Mesenchymal stem cell (in vitro differentiated cells and primary cell): ENCODE measurements at regions not wholly inside any gene's neighbourhood (a gene's known extent, or its start where the extent isn't known, plus 50 kb on each side); places are given as distances from the start of the nearest gene placed in this dataset.

Source experiments
- DNase-seq: peaks from one replicate; pipeline ENCODE4 v3.0.0-alpha.2; 2013
- H2AFZ ChIP-seq: one replicate; pipeline ENCODE4 v1.6.1; 2013; ENCODE audit warnings: low read depth, mild to moderate bottlenecking, control low read depth, inconsistent platforms, low read length, moderate library complexity
- H2AK5ac ChIP-seq: 2 replicates; pipeline ENCODE4 v1.6.1; 2013; ENCODE audit warnings: low read length, moderate library complexity, mild to moderate bottlenecking, inconsistent platforms; ENCODE audit not compliant: severe bottlenecking
- H2BK120ac ChIP-seq: one replicate; pipeline ENCODE4 v1.6.1; 2013; ENCODE audit warnings: low read depth, mild to moderate bottlenecking, inconsistent platforms, low read length, moderate library complexity
- H2BK12ac ChIP-seq, 2 experiments: one replicate each; pipeline ENCODE4 v1.6.1; 2013; ENCODE audit warnings: inconsistent platforms in 2 of 2, low read length in 2 of 2, mild to moderate bottlenecking in 2 of 2, moderate library complexity in 2 of 2, control low read depth in 1 of 2
- H2BK15ac ChIP-seq: one replicate; pipeline ENCODE4 v1.6.1; 2013; ENCODE audit warnings: mild to moderate bottlenecking, low read depth, inconsistent platforms; ENCODE audit not compliant: poor library complexity, severe bottlenecking
- H2BK5ac ChIP-seq: 2 replicates; pipeline ENCODE4 v1.6.1; 2013; ENCODE audit warnings: low read depth, mild to moderate bottlenecking, low read length, control low read depth, inconsistent platforms; ENCODE audit not compliant: poor library complexity, severe bottlenecking
- H3K14ac ChIP-seq, 2 experiments: one replicate each; pipeline ENCODE4 v1.6.1; 2013; ENCODE audit warnings: inconsistent platforms in 2 of 2, low read length in 2 of 2, control low read depth in 1 of 2, mild to moderate bottlenecking in 1 of 2, moderate library complexity in 1 of 2
- H3K18ac ChIP-seq, 2 experiments: one replicate each; pipeline ENCODE4 v1.6.1; 2013; ENCODE audit warnings: inconsistent platforms in 2 of 2, low read length in 2 of 2, control low read depth in 1 of 2, low read depth in 1 of 2, mild to moderate bottlenecking in 1 of 2
- H3K23ac ChIP-seq, 2 experiments: one replicate each; pipeline ENCODE4 v1.6.1; 2013; ENCODE audit warnings: inconsistent platforms in 2 of 2, low read length in 2 of 2, mild to moderate bottlenecking in 2 of 2, moderate library complexity in 2 of 2, control low read depth in 1 of 2
- H3K27ac ChIP-seq: 2 replicates; pipeline ENCODE4 v1.5.1; 2013; ENCODE audit warnings: mild to moderate bottlenecking, moderate library complexity, low read length, control low read depth, inconsistent platforms; ENCODE audit not compliant: poor library complexity, severe bottlenecking
- H3K27me3 ChIP-seq, 2 experiments: 2 replicates each; pipeline versions ENCODE4 v1.6.1 to v1.7.0; 2013; ENCODE audit warnings: low read length in 2 of 2, mild to moderate bottlenecking in 2 of 2, moderate library complexity in 2 of 2, control low read depth in 1 of 2, inconsistent platforms in 1 of 2; ENCODE audit not compliant: control insufficient read depth in 1 of 2, insufficient read depth in 1 of 2
- H3K36me3 ChIP-seq, 2 experiments: 2 replicates each; pipeline versions ENCODE4 v1.6.1 to v1.7.0; 2013; ENCODE audit warnings: low read length in 2 of 2, control low read depth in 1 of 2, inconsistent platforms in 1 of 2, low read depth in 1 of 2, mild to moderate bottlenecking in 1 of 2; ENCODE audit not compliant: insufficient read depth in 2 of 2, control insufficient read depth in 1 of 2
- H3K4ac ChIP-seq, 2 experiments: one replicate each; pipeline ENCODE4 v1.6.1; 2013; ENCODE audit warnings: inconsistent platforms in 2 of 2, low read length in 2 of 2, mild to moderate bottlenecking in 2 of 2, moderate library complexity in 2 of 2, control low read depth in 1 of 2, low read depth in 1 of 2
- H3K4me1 ChIP-seq: 2 replicates; pipeline ENCODE4 v1.6.1; 2013; ENCODE audit warnings: low read depth, low read length, control low read depth; ENCODE audit not compliant: control insufficient read depth, insufficient read depth
- H3K4me2 ChIP-seq: 2 replicates; pipeline ENCODE4 v1.6.1; 2013; ENCODE audit warnings: low read length, mild to moderate bottlenecking, inconsistent platforms; ENCODE audit not compliant: poor library complexity, severe bottlenecking
- H3K4me3 ChIP-seq, 2 experiments: 2 replicates each; pipeline versions ENCODE4 v1.5.1 to v1.7.0; 2013; ENCODE audit warnings: low read length in 2 of 2, mild to moderate bottlenecking in 2 of 2, control low read depth in 1 of 2, low read depth in 1 of 2; ENCODE audit not compliant: insufficient read depth in 1 of 2
- H3K79me1 ChIP-seq: replicated peaks from 2 replicates; pipeline ENCODE4 v1.6.1; 2013; ENCODE audit warnings: mild to moderate bottlenecking, control low read depth, low read length, inconsistent platforms; ENCODE audit not compliant: poor library complexity, severe bottlenecking
- H3K9ac ChIP-seq: 2 replicates; pipeline ENCODE4 v1.7.0; 2013; ENCODE audit warnings: mild to moderate bottlenecking, low read length, moderate library complexity
- H3K9me3 ChIP-seq: 2 replicates; pipeline ENCODE4 v1.7.0; 2013; ENCODE audit warnings: mild to moderate bottlenecking, low read length; ENCODE audit not compliant: control insufficient read depth
- H4K8ac ChIP-seq: one replicate; pipeline ENCODE4 v1.6.1; 2013; ENCODE audit warnings: inconsistent platforms, mild to moderate bottlenecking, low read length, moderate library complexity
- H4K91ac ChIP-seq: one replicate; pipeline ENCODE4 v1.6.1; 2013; ENCODE audit warnings: mild to moderate bottlenecking, low read length, inconsistent platforms
- WGBS: methylation state at CpG from one replicate; pipeline ENCODE4 v1.1.7; 2013; ENCODE audit warnings: mixed read lengths; 5-methylcytosine and 5-hydroxymethylcytosine counted together

DNA sequence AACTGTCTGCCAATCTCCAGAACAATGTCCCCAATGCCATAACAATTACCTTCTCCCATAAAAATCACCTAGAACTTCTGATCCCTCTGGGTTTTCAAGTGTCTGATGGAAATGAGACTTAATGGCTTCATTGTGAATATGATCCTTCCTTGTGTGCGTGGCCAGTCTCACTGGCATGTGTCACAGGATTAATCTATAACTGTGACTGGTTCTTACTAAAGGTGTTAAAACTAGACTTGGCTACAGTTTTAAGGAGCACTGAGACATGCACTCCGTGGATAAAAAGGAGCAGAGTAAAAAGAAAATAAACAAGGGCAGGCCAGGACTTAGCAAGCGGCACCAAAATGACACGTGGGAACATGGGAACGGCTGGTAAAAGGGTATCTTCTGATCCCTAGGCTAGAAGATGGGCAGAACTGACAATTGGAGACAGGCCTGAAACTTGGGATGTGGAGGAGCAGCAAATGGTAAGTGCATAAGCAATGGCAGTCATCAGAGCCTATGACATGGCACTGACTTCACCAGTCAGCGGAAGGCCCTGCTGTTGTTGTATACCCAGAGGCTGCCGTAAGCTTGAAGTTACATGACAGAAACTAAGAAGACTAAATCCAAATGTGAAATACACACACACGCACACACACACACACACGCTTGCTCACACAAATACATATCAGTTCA lies 256.6 kb upstream of the NOCT start:
- no peaks in the 10 kb centered on the region for H3K36me3 ChIP-seq
- no peak overlapping the region for H2BK120ac ChIP-seq
- H2AFZ ChIP-seq, result no peak overlapping the region
- H3K9ac ChIP-seq, result no peak overlapping the region
- H3K4ac ChIP-seq, result no peak overlapping the region
- H3K27ac ChIP-seq, result no peak overlapping the region
- H3K23ac ChIP-seq, result no peak overlapping the region
- no peak overlapping the region for H2BK12ac ChIP-seq
- H3K14ac ChIP-seq, result no peak overlapping the region
- H2BK5ac ChIP-seq, result no peak overlapping the region
- H3K79me1 ChIP-seq, result no peaks in the 10 kb centered on the region
- DNase-seq, result no peak
- no peaks in the 10 kb centered on the region for H3K27me3 ChIP-seq
- H3K4me3 ChIP-seq, result no peak overlapping the region
- no peak overlapping the region for H2BK15ac ChIP-seq
- no peak overlapping the region for H3K4me2 ChIP-seq
- H3K9me3 ChIP-seq, result no peaks in the 10 kb centered on the region
- no peak overlapping the region for H2AK5ac ChIP-seq
- H4K91ac ChIP-seq, result no peak overlapping the region
- no peak overlapping the region for H4K8ac ChIP-seq
- WGBS, result 92% methylated on average over 9 of the region's 9 CpGs
- H3K4me1 ChIP-seq, result no peaks in the 10 kb centered on the region
- no peak overlapping the region for H3K18ac ChIP-seq

- no peak overlapping the region for H3K14ac ChIP-seq
- no peak overlapping the region for H3K4ac ChIP-seq
- H2AFZ ChIP-seq, result no peak overlapping the region
- WGBS, result 90% methylated on average over 3 of the region's 5 CpGs
- no peak for DNase-seq
- H4K8ac ChIP-seq, result no peak overlapping the region
- no peak overlapping the region for H2BK12ac ChIP-seq
- no peak overlapping the region for H3K4me3 ChIP-seq
- no peaks in the 10 kb centered on the region for H3K9me3 ChIP-seq
- no peak overlapping the region for H2BK5ac ChIP-seq
- no peak overlapping the region for H3K23ac ChIP-seq
- no peak overlapping the region for H3K4me2 ChIP-seq
- H3K79me1 ChIP-seq, result no peaks in the 10 kb centered on the region
- H3K9ac ChIP-seq, result no peak overlapping the region
- H3K4me1 ChIP-seq, result no peaks in the 10 kb centered on the region
- H4K91ac ChIP-seq, result no peak overlapping the region
- H2BK120ac ChIP-seq, result no peak overlapping the region
- H3K27me3 ChIP-seq, result no peaks in the 10 kb centered on the region
- no peaks in the 10 kb centered on the region for H3K36me3 ChIP-seq
- no peak overlapping the region for H2BK15ac ChIP-seq
- no peak overlapping the region for H2AK5ac ChIP-seq
- no peak overlapping the region for H3K27ac ChIP-seq
- no peak overlapping the region for H3K18ac ChIP-seq
These were observed 257.4 kb upstream of the NOCT start for GRCh38 chr4:138758196-138758595.

DNA sequence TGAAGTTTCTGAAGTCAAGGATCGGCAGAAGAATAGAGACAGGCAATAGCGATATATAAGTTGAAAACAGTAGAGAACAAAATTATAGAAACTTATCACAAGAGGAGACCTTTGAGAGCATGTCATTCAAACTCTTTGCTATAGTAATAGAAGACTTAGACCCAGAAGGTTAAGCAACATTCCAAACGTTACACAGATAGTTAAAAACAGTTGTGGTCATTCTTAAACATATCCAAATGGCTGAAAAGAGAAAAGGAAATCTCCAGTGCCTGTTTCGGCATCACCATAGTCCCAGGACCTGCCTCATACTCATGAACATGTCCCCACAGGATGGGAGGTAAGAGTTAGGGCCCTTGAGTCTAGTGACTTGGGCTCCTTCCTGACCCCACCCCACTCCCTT lies 258.1 kb upstream of the NOCT start:
- Histone ChIP-seq H3K4me3 (no peak overlapping the region), H2AK5ac (no peak overlapping the region), H3K79me1 (no peaks in the 10 kb centered on the region), H2BK5ac (no peak overlapping the region), H3K23ac (no peak overlapping the region), H3K18ac (no peak overlapping the region), H2BK120ac (no peak overlapping the region), H3K36me3 (no peaks in the 10 kb centered on the region), H4K91ac (no peak overlapping the region), H4K8ac (no peak overlapping the region), H3K4ac (no peak overlapping the region), H3K14ac (no peak overlapping the region), H3K9me3 (no peaks in the 10 kb centered on the region), H2AFZ (no peak overlapping the region), H3K27ac (no peak overlapping the region), H3K4me1 (no peaks in the 10 kb centered on the region), H2BK15ac (no peak overlapping the region), H3K4me2 (no peak overlapping the region), H3K27me3 (no peaks in the 10 kb centered on the region), H2BK12ac (no peak overlapping the region), H3K9ac (no peak overlapping the region)
- no peak for DNase-seq
- no CpG with 5 or more reads among the region's 4 CpGs for WGBS

DNA sequence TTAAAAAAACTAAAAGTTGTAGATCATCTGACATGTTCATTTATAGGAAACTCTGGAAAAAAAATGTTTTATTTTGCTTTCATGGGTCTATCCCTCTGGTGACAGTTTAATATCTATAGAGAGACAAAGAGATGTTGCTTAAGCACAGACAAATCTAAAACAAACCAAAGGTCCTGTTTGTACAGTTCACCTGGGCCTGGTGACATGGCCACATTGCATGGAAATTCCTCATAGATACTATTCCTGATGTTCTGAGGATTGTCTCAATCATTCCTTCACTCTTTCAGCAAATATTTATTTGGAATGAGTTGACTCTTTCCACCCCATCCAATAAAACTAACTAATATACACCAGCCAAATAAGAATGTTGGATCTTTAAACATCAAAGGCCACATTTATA lies 259.1 kb upstream of the NOCT start:
- Histone ChIP-seq H3K9ac (no peak overlapping the region), H2BK12ac (no peak overlapping the region), H2AK5ac (no peak overlapping the region), H3K27ac (no peak overlapping the region), H3K9me3 (no peaks in the 10 kb centered on the region), H2AFZ (no peak overlapping the region), H4K91ac (no peak overlapping the region), H3K4me3 (no peak overlapping the region), H3K27me3 (no peaks in the 10 kb centered on the region), H3K4ac (no peak overlapping the region), H3K36me3 (no peaks in the 10 kb centered on the region), H3K4me1 (no peaks in the 10 kb centered on the region), H4K8ac (no peak overlapping the region), H2BK120ac (no peak overlapping the region), H3K14ac (no peak overlapping the region), H2BK5ac (no peak overlapping the region), H3K18ac (no peak overlapping the region), H2BK15ac (no peak overlapping the region), H3K79me1 (no peaks in the 10 kb centered on the region), H3K23ac (no peak overlapping the region), H3K4me2 (no peak overlapping the region)
- DNase-seq, result no peak
